ENCODE measurements at regions not wholly inside any gene's neighbourhood (a gene's known extent, or its start where the extent isn't known, plus 50 kb on each side); places are given as distances from the start of the nearest gene placed in this dataset.

DNA sequence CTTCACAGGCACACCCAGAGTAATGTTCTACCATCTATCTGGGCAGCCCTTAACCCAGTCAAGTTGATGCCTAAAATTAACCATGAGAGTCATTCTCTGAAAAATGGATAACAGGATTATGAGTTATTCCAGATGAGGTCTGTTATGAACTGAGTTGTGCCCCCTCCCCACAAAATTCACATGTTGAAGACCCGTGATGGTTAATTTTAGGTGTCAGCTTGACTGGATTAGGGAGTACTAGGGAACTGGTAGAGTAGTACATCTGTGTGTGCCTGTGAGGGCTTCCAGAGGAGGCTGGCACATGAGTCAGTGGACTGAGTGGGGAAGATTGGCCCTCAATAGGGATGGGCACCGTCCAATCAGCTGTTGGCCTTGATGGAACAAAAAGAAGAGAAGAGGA, 110.4 kb upstream of the MYCN start:
- no peak for TF ChIP-seq POLR2A (IDR thresholded peaks at IDR 0.05)
- TF ChIP-seq, protein P1, sequence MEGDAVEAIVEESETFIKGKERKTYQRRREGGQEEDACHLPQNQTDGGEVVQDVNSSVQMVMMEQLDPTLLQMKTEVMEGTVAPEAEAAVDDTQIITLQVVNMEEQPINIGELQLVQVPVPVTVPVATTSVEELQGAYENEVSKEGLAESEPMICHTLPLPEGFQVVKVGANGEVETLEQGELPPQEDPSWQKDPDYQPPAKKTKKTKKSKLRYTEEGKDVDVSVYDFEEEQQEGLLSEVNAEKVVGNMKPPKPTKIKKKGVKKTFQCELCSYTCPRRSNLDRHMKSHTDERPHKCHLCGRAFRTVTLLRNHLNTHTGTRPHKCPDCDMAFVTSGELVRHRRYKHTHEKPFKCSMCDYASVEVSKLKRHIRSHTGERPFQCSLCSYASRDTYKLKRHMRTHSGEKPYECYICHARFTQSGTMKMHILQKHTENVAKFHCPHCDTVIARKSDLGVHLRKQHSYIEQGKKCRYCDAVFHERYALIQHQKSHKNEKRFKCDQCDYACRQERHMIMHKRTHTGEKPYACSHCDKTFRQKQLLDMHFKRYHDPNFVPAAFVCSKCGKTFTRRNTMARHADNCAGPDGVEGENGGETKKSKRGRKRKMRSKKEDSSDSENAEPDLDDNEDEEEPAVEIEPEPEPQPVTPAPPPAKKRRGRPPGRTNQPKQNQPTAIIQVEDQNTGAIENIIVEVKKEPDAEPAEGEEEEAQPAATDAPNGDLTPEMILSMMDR (IDR thresholded peaks at IDR 0.05) = no peak

Data from sigmoid colon (tissue), 3 donors.